ENCODE measurements at regions not wholly inside any gene's neighbourhood (a gene's known extent, or its start where the extent isn't known, plus 50 kb on each side); places are given as distances from the start of the nearest gene placed in this dataset.

DNA sequence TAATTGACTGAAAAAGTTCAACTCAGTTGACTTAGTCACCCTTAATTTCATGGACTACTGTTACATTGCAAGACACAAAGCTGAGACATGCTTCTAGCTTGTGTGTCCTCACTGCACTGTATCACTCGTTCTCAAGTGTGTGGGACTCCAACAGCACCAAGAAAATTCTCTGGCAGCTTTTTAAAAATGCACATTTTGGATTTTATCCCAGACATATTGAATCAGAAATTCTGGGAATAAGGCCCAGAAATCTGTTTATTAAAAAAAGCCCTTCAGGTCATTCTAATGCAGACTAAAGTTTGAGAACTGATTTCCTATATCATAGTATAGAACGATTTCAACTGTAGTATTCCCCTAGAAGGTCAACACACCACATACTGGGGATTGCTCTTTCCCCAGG lies 1485.3 kb downstream of the PCDH9 start:
- FAIRE-seq, result no peak
- Histone ChIP-seq H3K36me3 (replicated peaks in 1 of 2; ENCODE audit: control insufficient read depth in 1 of 2, insufficient read depth in 2 of 2, low read length in 2 of 2) (no peaks in the 10 kb centered on the region), H3K27me3 (ENCODE audit: control insufficient read depth in 1 of 2, insufficient read depth in 2 of 2, low read length in 2 of 2) (no peaks in the 10 kb centered on the region), H3K9me3 (ENCODE audit: low read length) (peaks cover 24% of the 10 kb centered on the region), H3K27ac (ENCODE audit: extremely low read length, insufficient read depth, low read length) (no peak overlapping the region), H4K20me1 (ENCODE audit: insufficient read depth, low read length) (no peaks in the 10 kb centered on the region), H3K4me1 (ENCODE audit: insufficient read depth, low read length) (no peaks in the 10 kb centered on the region), H3K79me2 (ENCODE audit: insufficient read depth, low read length) (no peaks in the 10 kb centered on the region), H3K4me3 (replicated peaks in 1 of 3; ENCODE audit: insufficient read depth in 1 of 3, low read depth in 2 of 3, low read length in 3 of 3) (no peak overlapping the region), H3K9ac (ENCODE audit: insufficient read depth, low read depth, low read length) (no peak overlapping the region), H3K4me2 (ENCODE audit: low read depth, low read length) (no peak overlapping the region), H2AFZ (ENCODE audit: low read length) (no peak overlapping the region)
- CTCF ChIA-PET (ENCODE audit: low intra/inter-chr PET ratio, low total read pairs), result no interaction called here
- in situ Hi-C loops (cut with HindIII; ENCODE audit: extremely low pct_ligation_motif_present, low pct_unique_long_range_greater_than_20kb), result no loop called here
- ATAC-seq, result no peak
- DNase-seq (ENCODE audit: low spot score), result no peak
- BruUV-seq (replicated peaks), result no TSS peak
- intact Hi-C loops (cut with micrococcal nuclease; ENCODE audit: unreplicated experiment), result no loop called here
- POLR2A ChIA-PET, result no interaction called here
- 4% methylated on average over 2 of the region's 2 CpGs for WGBS (ENCODE audit: low lambda C conversion rate)
- no peak for TF ChIP-seq SMARCC2 (IDR thresholded peaks at IDR 0.05)
- no peak for TF ChIP-seq CHD4 (IDR thresholded peaks at IDR 0.05; ENCODE audit: borderline replicate concordance, low read length)
- TF ChIP-seq RFX1 (IDR thresholded peaks at IDR 0.05), result no peak
- TF ChIP-seq TAF15 (IDR thresholded peaks at IDR 0.05; ENCODE audit: low read depth, low read length, poor library complexity, severe bottlenecking), result no peak
- no peak for TF ChIP-seq HMGA1 (CRISPR knock-in tag; conservative IDR thresholded peaks at IDR 0.05)
- TF ChIP-seq ATRX (CRISPR knock-in tag; IDR thresholded peaks at IDR 0.05; ENCODE audit: borderline replicate concordance), result no peak
- TF ChIP-seq, protein P1, sequence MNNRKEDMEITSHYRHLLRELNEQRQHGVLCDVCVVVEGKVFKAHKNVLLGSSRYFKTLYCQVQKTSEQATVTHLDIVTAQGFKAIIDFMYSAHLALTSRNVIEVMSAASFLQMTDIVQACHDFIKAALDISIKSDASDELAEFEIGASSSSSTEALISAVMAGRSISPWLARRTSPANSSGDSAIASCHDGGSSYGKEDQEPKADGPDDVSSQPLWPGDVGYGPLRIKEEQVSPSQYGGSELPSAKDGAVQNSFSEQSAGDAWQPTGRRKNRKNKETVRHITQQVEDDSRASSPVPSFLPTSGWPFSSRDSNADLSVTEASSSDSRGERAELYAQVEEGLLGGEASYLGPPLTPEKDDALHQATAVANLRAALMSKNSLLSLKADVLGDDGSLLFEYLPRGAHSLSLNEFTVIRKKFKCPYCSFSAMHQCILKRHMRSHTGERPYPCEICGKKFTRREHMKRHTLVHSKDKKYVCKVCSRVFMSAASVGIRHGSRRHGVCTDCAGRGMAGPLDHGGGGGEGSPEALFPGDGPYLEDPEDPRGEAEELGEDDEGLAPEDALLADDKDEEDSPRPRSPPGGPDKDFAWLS (CRISPR knock-in tag; IDR thresholded peaks at IDR 0.05; ENCODE audit: borderline replicate concordance), result no peak
- no peak for TF ChIP-seq SIN3A (IDR thresholded peaks at IDR 0.05; ENCODE audit: borderline replicate concordance, low read depth, low read length)
- TF ChIP-seq ZNF615 (CRISPR knock-in tag; IDR thresholded peaks at IDR 0.05; ENCODE audit: borderline replicate concordance), result no peak
- no peak for TF ChIP-seq NFYB (CRISPR knock-in tag; IDR thresholded peaks at IDR 0.05)
- TF ChIP-seq, protein P2, sequence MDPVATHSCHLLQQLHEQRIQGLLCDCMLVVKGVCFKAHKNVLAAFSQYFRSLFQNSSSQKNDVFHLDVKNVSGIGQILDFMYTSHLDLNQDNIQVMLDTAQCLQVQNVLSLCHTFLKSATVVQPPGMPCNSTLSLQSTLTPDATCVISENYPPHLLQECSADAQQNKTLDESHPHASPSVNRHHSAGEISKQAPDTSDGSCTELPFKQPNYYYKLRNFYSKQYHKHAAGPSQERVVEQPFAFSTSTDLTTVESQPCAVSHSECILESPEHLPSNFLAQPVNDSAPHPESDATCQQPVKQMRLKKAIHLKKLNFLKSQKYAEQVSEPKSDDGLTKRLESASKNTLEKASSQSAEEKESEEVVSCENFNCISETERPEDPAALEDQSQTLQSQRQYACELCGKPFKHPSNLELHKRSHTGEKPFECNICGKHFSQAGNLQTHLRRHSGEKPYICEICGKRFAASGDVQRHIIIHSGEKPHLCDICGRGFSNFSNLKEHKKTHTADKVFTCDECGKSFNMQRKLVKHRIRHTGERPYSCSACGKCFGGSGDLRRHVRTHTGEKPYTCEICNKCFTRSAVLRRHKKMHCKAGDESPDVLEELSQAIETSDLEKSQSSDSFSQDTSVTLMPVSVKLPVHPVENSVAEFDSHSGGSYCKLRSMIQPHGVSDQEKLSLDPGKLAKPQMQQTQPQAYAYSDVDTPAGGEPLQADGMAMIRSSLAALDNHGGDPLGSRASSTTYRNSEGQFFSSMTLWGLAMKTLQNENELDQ (CRISPR knock-in tag; IDR thresholded peaks at IDR 0.05; ENCODE audit: borderline replicate concordance), result no peak
- no peak for TF ChIP-seq RAD51 (IDR thresholded peaks at IDR 0.05; ENCODE audit: borderline replicate concordance)
- no peak for TF ChIP-seq SATB2 (CRISPR knock-in tag; IDR thresholded peaks at IDR 0.05)
- no peak for TF ChIP-seq ZNF20 (CRISPR knock-in tag; IDR thresholded peaks at IDR 0.05)
- no peak for TF ChIP-seq RORA (CRISPR knock-in tag; IDR thresholded peaks at IDR 0.05)
- TF ChIP-seq, protein P3, sequence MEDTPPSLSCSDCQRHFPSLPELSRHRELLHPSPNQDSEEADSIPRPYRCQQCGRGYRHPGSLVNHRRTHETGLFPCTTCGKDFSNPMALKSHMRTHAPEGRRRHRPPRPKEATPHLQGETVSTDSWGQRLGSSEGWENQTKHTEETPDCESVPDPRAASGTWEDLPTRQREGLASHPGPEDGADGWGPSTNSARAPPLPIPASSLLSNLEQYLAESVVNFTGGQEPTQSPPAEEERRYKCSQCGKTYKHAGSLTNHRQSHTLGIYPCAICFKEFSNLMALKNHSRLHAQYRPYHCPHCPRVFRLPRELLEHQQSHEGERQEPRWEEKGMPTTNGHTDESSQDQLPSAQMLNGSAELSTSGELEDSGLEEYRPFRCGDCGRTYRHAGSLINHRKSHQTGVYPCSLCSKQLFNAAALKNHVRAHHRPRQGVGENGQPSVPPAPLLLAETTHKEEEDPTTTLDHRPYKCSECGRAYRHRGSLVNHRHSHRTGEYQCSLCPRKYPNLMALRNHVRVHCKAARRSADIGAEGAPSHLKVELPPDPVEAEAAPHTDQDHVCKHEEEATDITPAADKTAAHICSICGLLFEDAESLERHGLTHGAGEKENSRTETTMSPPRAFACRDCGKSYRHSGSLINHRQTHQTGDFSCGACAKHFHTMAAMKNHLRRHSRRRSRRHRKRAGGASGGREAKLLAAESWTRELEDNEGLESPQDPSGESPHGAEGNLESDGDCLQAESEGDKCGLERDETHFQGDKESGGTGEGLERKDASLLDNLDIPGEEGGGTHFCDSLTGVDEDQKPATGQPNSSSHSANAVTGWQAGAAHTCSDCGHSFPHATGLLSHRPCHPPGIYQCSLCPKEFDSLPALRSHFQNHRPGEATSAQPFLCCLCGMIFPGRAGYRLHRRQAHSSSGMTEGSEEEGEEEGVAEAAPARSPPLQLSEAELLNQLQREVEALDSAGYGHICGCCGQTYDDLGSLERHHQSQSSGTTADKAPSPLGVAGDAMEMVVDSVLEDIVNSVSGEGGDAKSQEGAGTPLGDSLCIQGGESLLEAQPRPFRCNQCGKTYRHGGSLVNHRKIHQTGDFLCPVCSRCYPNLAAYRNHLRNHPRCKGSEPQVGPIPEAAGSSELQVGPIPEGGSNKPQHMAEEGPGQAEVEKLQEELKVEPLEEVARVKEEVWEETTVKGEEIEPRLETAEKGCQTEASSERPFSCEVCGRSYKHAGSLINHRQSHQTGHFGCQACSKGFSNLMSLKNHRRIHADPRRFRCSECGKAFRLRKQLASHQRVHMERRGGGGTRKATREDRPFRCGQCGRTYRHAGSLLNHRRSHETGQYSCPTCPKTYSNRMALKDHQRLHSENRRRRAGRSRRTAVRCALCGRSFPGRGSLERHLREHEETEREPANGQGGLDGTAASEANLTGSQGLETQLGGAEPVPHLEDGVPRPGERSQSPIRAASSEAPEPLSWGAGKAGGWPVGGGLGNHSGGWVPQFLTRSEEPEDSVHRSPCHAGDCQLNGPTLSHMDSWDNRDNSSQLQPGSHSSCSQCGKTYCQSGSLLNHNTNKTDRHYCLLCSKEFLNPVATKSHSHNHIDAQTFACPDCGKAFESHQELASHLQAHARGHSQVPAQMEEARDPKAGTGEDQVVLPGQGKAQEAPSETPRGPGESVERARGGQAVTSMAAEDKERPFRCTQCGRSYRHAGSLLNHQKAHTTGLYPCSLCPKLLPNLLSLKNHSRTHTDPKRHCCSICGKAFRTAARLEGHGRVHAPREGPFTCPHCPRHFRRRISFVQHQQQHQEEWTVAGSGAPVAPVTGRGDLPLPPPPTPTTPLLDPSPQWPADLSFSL (CRISPR knock-in tag; IDR thresholded peaks at IDR 0.05), result no peak
- TF ChIP-seq TBL1XR1 (IDR thresholded peaks at IDR 0.05; ENCODE audit: borderline replicate concordance, low read length, partially characterized antibody), result no peak
